OCI-LY3 (cell line): ENCODE measurements at regions not wholly inside any gene's neighbourhood (a gene's known extent, or its start where the extent isn't known, plus 50 kb on each side); places are given as distances from the start of the nearest gene placed in this dataset.

ENCODE experiments used
- H2AFZ ChIP-seq: fragments of 200-600, 300-600 bp; shearing (Covaris generic); 2 replicates; pipeline ENCODE4 v1.6.0; 2014; ENCODE audit warnings: antibody characterized with exemption, low read depth, low read length
- H3K27ac ChIP-seq: fragments of 200-600, 300-600 bp; sonication (generic); 2 replicates; pipeline ENCODE4 v1.5.1; 2014; ENCODE audit warnings: mild to moderate bottlenecking, low read length, moderate library complexity, mixed read lengths
- H3K27me3 ChIP-seq: fragments of 200-600, 300-600 bp; sonication (generic); 2 replicates; pipeline ENCODE4 v1.6.1; 2014; ENCODE audit warnings: low read depth, low read length, mixed read lengths
- H3K36me3 ChIP-seq: fragments of 200-600, 300-600 bp; sonication (generic); replicated peaks from 2 replicates; pipeline ENCODE3; 2014; ENCODE audit warnings: low read depth, low read length, mixed read lengths
- H3K4me1 ChIP-seq: fragments of 300-600, 200-600 bp; sonication (generic); 2 replicates; pipeline ENCODE4 v1.6.1; 2014; ENCODE audit warnings: low read length, mixed read lengths
- H3K4me2 ChIP-seq: fragments of 200-600, 300-600 bp; sonication (generic); 2 replicates; pipeline ENCODE4 v1.6.1; 2014; ENCODE audit warnings: low read length, mixed read lengths
- H3K4me3 ChIP-seq: fragments of 300-600, 200-600 bp; sonication (generic); 2 replicates; pipeline ENCODE4 v1.5.1; 2014; ENCODE audit warnings: antibody characterized with exemption, mild to moderate bottlenecking, low read length, moderate library complexity
- H3K79me2 ChIP-seq: fragments of 300-600, 200-600 bp; shearing (Covaris generic); 2 replicates; pipeline ENCODE4 v1.6.1; 2014; ENCODE audit warnings: mild to moderate bottlenecking, low read length, mixed read lengths
- H3K9ac ChIP-seq: fragments of 300-600, 200-600 bp; shearing (Covaris generic); 2 replicates; pipeline ENCODE4 v1.6.0; 2014; ENCODE audit warnings: mild to moderate bottlenecking, low read length, moderate library complexity
- H3K9me3 ChIP-seq: fragments of 200-600, 300-600 bp; shearing (Covaris generic); 2 replicates; pipeline ENCODE4 v1.6.1; 2014; ENCODE audit warnings: low read length, mixed read lengths; ENCODE audit not compliant: insufficient read depth
- H4K20me1 ChIP-seq: fragments of 200-600, 300-600 bp; sonication (generic); 2 replicates; pipeline ENCODE4 v1.6.1; 2016; ENCODE audit warnings: low read length, mixed read lengths; ENCODE audit not compliant: insufficient read depth
- CTCF ChIP-seq: fragments of 200-600, 300-600 bp; sonication (generic); IDR thresholded peaks from 2 replicates; pipeline ENCODE4 v1.5.1; 2014; ENCODE audit warnings: antibody characterized with exemption, low read length, low read depth
- EZH2phosphoT487 ChIP-seq: fragments of 200-600 bp; shearing (Covaris generic); IDR thresholded peaks from 2 replicates; pipeline ENCODE4 v1.6.1; 2018; ENCODE audit warnings: antibody characterized with exemption, mixed run types, low read depth

GRCh38 chr6:121965739-121966138 is 433.7 kb upstream of the HSF2 start:
- H3K4me2 ChIP-seq, result no peak overlapping the region
- no peaks in the 10 kb centered on the region for H3K36me3 ChIP-seq
- H3K4me1 ChIP-seq, result no peaks in the 10 kb centered on the region
- no peak overlapping the region for H2AFZ ChIP-seq
- H4K20me1 ChIP-seq, result no peaks in the 10 kb centered on the region
- H3K27me3 ChIP-seq, result no peaks in the 10 kb centered on the region
- no peak overlapping the region for H3K9ac ChIP-seq
- H3K27ac ChIP-seq, result no peak overlapping the region
- H3K9me3 ChIP-seq, result no peaks in the 10 kb centered on the region
- H3K79me2 ChIP-seq, result no peaks in the 10 kb centered on the region
- no peak overlapping the region for H3K4me3 ChIP-seq
- TF ChIP-seq CTCF, result no peak
- no peak for TF ChIP-seq EZH2phosphoT487

- no peaks in the 10 kb centered on the region for H3K4me1 ChIP-seq
- H3K27me3 ChIP-seq, result no peaks in the 10 kb centered on the region
- TF ChIP-seq EZH2phosphoT487, result no peak
- H3K36me3 ChIP-seq, result no peaks in the 10 kb centered on the region
- no peak overlapping the region for H3K27ac ChIP-seq
- no peak overlapping the region for H3K4me2 ChIP-seq
- no peak overlapping the region for H3K4me3 ChIP-seq
- no peaks in the 10 kb centered on the region for H3K79me2 ChIP-seq
- no peaks in the 10 kb centered on the region for H4K20me1 ChIP-seq
- H2AFZ ChIP-seq, result no peak overlapping the region
- H3K9ac ChIP-seq, result no peak overlapping the region
- H3K9me3 ChIP-seq, result no peaks in the 10 kb centered on the region
These were observed 431.8 kb upstream of the HSF2 start for GRCh38 chr6:121967631-121968030.

- H4K20me1 ChIP-seq, result no peaks in the 10 kb centered on the region
- no peak for TF ChIP-seq EZH2phosphoT487
- no peak for TF ChIP-seq CTCF
- no peaks in the 10 kb centered on the region for H3K9me3 ChIP-seq
- no peaks in the 10 kb centered on the region for H3K27me3 ChIP-seq
- no peaks in the 10 kb centered on the region for H3K36me3 ChIP-seq
- no peak overlapping the region for H3K4me3 ChIP-seq
- no peak overlapping the region for H3K27ac ChIP-seq
- no peaks in the 10 kb centered on the region for H3K79me2 ChIP-seq
- no peak overlapping the region for H3K9ac ChIP-seq
- no peak overlapping the region for H3K4me2 ChIP-seq
- H2AFZ ChIP-seq, result no peak overlapping the region
- no peaks in the 10 kb centered on the region for H3K4me1 ChIP-seq
These were observed 427.5 kb upstream of the HSF2 start for GRCh38 chr6:121971931-121972335.

- H3K27ac ChIP-seq, result no peak overlapping the region
These were observed 414.5 kb upstream of the HSF2 start for GRCh38 chr6:121984956-121985355.

More at GRCh38 chr6:121984956-121985355, 414.5 kb upstream of the HSF2 start:
- Histone ChIP-seq H3K4me1 (no peaks in the 10 kb centered on the region), H4K20me1 (no peaks in the 10 kb centered on the region), H3K36me3 (no peaks in the 10 kb centered on the region), H3K9ac (no peak overlapping the region), H3K4me3 (no peak overlapping the region), H3K4me2 (no peak overlapping the region), H3K9me3 (no peaks in the 10 kb centered on the region), H2AFZ (no peak overlapping the region), H3K79me2 (no peaks in the 10 kb centered on the region), H3K27me3 (no peaks in the 10 kb centered on the region)
- TF ChIP-seq CTCF (no peak), EZH2phosphoT487 (no peak)
